ENCODE measurements at regions not wholly inside any gene's neighbourhood (a gene's known extent, or its start where the extent isn't known, plus 50 kb on each side); places are given as distances from the start of the nearest gene placed in this dataset.

DNA sequence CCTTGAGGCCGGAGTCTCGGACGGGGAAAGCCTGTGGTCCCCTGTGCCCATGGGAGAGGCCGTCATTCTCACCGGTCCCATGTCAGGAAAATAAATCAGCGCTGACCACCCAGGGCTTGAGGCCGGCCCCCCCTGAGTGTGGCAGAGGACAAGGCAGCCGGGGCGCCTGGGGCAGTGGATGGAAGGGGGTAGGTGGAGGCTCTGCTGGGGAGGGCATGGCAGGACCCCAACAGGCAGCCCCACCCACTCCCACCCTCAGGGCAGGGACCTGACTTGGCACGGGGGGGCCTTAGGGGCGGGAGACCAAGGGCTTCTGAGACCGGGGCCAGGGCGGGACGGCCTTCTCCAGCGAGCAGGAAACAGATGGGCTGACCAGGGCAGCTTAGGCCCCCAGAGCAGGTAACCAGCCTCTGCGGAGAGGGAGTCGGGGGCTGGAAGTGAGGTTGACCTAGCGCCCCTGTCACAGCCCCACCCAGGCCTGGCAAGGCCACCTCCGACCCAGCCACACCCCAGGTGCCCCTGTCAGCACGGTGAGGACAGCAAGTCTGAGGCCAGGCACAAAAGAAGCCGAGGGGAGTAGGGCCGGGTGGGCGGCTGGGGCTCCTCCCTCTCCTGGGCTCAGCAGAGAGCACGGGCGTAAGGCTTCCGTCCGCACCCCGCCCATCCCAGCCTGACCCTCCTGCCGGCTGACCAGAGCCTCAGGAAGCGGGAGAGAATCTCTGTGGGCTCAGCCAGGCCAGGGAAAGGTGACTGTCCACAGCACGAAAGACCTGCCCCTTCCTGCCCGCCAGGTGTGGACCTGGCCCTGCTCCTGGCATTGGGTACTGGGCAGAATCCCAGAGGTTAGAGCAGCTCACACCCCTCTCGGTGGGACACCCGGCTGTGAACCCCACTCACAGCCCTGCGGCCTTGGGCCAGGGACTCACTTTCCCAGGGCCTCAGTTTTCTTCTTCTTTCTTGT, 87.4 kb downstream of the FOXL3 start:
- no peak overlapping the region for H3K27ac Mint-ChIP-seq
- Histone ChIP-seq H3K27me3 (ENCODE audit: control insufficient read depth in 2 of 2, insufficient read depth in 2 of 2, low read length in 2 of 2) (peaks cover 0 to 52% of the 10 kb centered on the region in 2 donors), H4K20me1 (ENCODE audit: insufficient read depth, low read length) (no peaks in the 10 kb centered on the region), H3K9ac (ENCODE audit: insufficient read depth, low read length, poor library complexity, severe bottlenecking) (no peak overlapping the region), H3K4me3 (replicated peaks in 1 of 3; ENCODE audit: low read depth in 2 of 3, low read length in 3 of 3) (no peak overlapping the region), H3K4me2 (replicated peaks; ENCODE audit: extremely low read depth, low read length, poor library complexity, severe bottlenecking) (no peak overlapping the region), H3K79me2 (ENCODE audit: insufficient read depth, low read length) (no peaks in the 10 kb centered on the region), H3K9me3 (replicated peaks in 1 of 2; ENCODE audit: control insufficient read depth in 1 of 2, insufficient read depth in 1 of 2, low read length in 2 of 2) (no peaks in the 10 kb centered on the region), H3K4me1 (ENCODE audit: control insufficient read depth in 1 of 2, insufficient read depth in 2 of 2, low read length in 2 of 2) (peaks cover 5 to 8% of the 10 kb centered on the region in 2 donors), H3K36me3 (replicated peaks in 1 of 2; ENCODE audit: control insufficient read depth in 1 of 2, insufficient read depth in 2 of 2, low read length in 2 of 2) (no peaks in the 10 kb centered on the region), H2AFZ (ENCODE audit: insufficient read depth, low read depth, low read length, poor library complexity, severe bottlenecking) (no peak overlapping the region), H3K27ac (ENCODE audit: low read depth in 1 of 2, low read length in 2 of 2) (no peak overlapping the region)
- no peaks in the 10 kb centered on the region for H3K36me3 Mint-ChIP-seq
- H3K27me3 Mint-ChIP-seq (ENCODE audit: low read depth in 3 of 3), result peaks cover 21 to 72% (median 42%) of the 10 kb centered on the region in 3 donors
- no peak overlapping the region for H3K4me3 Mint-ChIP-seq
- peaks cover 0 to 4% (median 1%) of the 10 kb centered on the region in 7 donors for H3K9me3 Mint-ChIP-seq
- WGBS (ENCODE audit: insufficient coverage), result 90% methylated on average over 28 of the region's 35 CpGs
- no peak for DNase-seq
- intact Hi-C loops (cut with micrococcal nuclease), result no loop called here
- no peak for TF ChIP-seq CTCF (IDR thresholded peaks at IDR 0.05)
- peaks cover 17% of the 10 kb centered on the region for H3K4me1 Mint-ChIP-seq

DNA sequence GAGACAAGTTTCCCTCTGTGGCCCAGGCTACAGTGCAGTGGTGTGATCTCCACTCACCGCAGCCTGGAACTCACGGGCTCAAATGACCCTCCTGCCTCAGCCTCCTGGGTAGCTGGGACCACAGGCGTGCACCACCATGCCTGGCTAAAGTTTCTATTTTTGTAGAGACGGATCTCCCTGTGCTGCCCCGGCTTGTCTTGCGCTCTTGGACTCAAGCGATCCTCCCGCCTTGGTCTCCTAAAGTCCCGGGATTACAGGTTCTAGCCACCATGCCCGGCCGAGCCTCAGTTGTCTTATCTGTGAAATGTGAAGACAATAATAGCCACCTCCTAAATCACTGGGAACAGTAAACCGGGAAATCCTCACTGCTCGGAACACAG, 88.1 kb downstream of the FOXL3 start:
- intact Hi-C loops (cut with micrococcal nuclease), result no loop called here
- no peak overlapping the region for H3K27ac Mint-ChIP-seq
- Histone ChIP-seq H3K36me3 (replicated peaks in 1 of 2; ENCODE audit: control insufficient read depth in 1 of 2, insufficient read depth in 2 of 2, low read length in 2 of 2) (no peaks in the 10 kb centered on the region), H3K4me1 (ENCODE audit: control insufficient read depth in 1 of 2, insufficient read depth in 2 of 2, low read length in 2 of 2) (peaks cover 5 to 8% of the 10 kb centered on the region in 2 donors), H3K79me2 (ENCODE audit: insufficient read depth, low read length) (no peaks in the 10 kb centered on the region), H3K27ac (ENCODE audit: low read depth in 1 of 2, low read length in 2 of 2) (no peak overlapping the region), H3K4me3 (replicated peaks in 1 of 3; ENCODE audit: low read depth in 2 of 3, low read length in 3 of 3) (no peak overlapping the region), H2AFZ (ENCODE audit: insufficient read depth, low read depth, low read length, poor library complexity, severe bottlenecking) (no peak overlapping the region), H3K4me2 (replicated peaks; ENCODE audit: extremely low read depth, low read length, poor library complexity, severe bottlenecking) (no peak overlapping the region), H3K27me3 (ENCODE audit: control insufficient read depth in 2 of 2, insufficient read depth in 2 of 2, low read length in 2 of 2) (peaks cover 0 to 52% of the 10 kb centered on the region in 2 donors), H4K20me1 (ENCODE audit: insufficient read depth, low read length) (no peaks in the 10 kb centered on the region), H3K9ac (ENCODE audit: insufficient read depth, low read length, poor library complexity, severe bottlenecking) (no peak overlapping the region), H3K9me3 (replicated peaks in 1 of 2; ENCODE audit: control insufficient read depth in 1 of 2, insufficient read depth in 1 of 2, low read length in 2 of 2) (no peaks in the 10 kb centered on the region)
- H3K9me3 Mint-ChIP-seq, result peaks cover 0 to 5% (median 1%) of the 10 kb centered on the region in 7 donors
- no peak overlapping the region for H3K4me3 Mint-ChIP-seq
- peaks cover 19% of the 10 kb centered on the region for H3K4me1 Mint-ChIP-seq
- no peak for DNase-seq
- TF ChIP-seq CTCF (IDR thresholded peaks at IDR 0.05), result no peak
- H3K36me3 Mint-ChIP-seq, result no peaks in the 10 kb centered on the region
- H3K27me3 Mint-ChIP-seq (ENCODE audit: low read depth in 3 of 3), result peaks cover 21 to 74% (median 43%) of the 10 kb centered on the region in 3 donors
- WGBS (ENCODE audit: insufficient coverage), result 91% methylated on average over 7 of the region's 13 CpGs

Data from CD14-positive monocyte (primary cell).